Prostate gland (tissue), 2 donors: ENCODE measurements at regions not wholly inside any gene's neighbourhood (a gene's known extent, or its start where the extent isn't known, plus 50 kb on each side); places are given as distances from the start of the nearest gene placed in this dataset.
A peak's percentile ranks its signal among the peaks of the same experiment; 100 is the strongest.

Source experiments
- DNase-seq: peaks from one replicate; pipeline ENCODE4 v3.0.0-alpha.2; 2019; ENCODE audit warnings: low spot score
- H3K27ac ChIP-seq, 2 donors: fragments of 200-600 bp; sonication (generic); 2 replicates each; pipeline ENCODE4 v1.5.1; 2017 to 2019
- H3K27me3 ChIP-seq: fragments of 200-600 bp; sonication (generic); replicated peaks from 2 replicates; pipeline ENCODE4 v1.5.1; 2019; ENCODE audit not compliant: insufficient read depth
- H3K36me3 ChIP-seq, 2 donors: fragments of 200-600 bp; sonication (generic); 1 replicate in 1 of 2; 2 replicates in 1 of 2; pipeline versions ENCODE4 v1.5.1 to v1.8.1; 2017 to 2019
- H3K4me1 ChIP-seq: fragments of 200-600 bp; sonication (generic); replicated peaks from 2 replicates; pipeline ENCODE4 v1.5.1; 2019
- H3K4me3 ChIP-seq, 2 donors: fragments of 200-600 bp; sonication (generic); 2 replicates each; pipeline ENCODE4 v1.5.1; 2017 to 2019
- H3K9me3 ChIP-seq: fragments of 200-600 bp; sonication (generic); 2 replicates; pipeline ENCODE4 v1.5.1; 2017
- CTCF ChIP-seq, 4 experiments: fragments of 200-600 bp in 2 of 4; fragments of 450-650 bp in 2 of 4; sonication (generic) in 2 of 4; IDR thresholded peaks; 1 replicate in 3 of 4; 2 replicates in 1 of 4; pipeline ENCODE4 v1.5.1; 2016 to 2019; ENCODE audit warnings: antibody characterized with exemption in 4 of 4, mild to moderate bottlenecking in 2 of 4, moderate library complexity in 2 of 4
- POLR2A ChIP-seq: fragments of 450-650 bp; IDR thresholded peaks from one replicate; pipeline ENCODE4 v1.6.1; 2016; ENCODE audit warnings: antibody characterized with exemption, mild to moderate bottlenecking
- POLR2AphosphoS5 ChIP-seq: sonication (generic); formaldehyde crosslinking; IDR thresholded peaks from one replicate; pipeline ENCODE4 v1.6.1; 2017; ENCODE audit warnings: antibody characterized with exemption
- WGBS: methylation state at CpG from one replicate; pipeline ENCODE4 v1.1.5; 2018; 5-methylcytosine and 5-hydroxymethylcytosine counted together
- intact Hi-C: fragments of 100-400 bp; cut with DNase I; formaldehyde crosslinking; loops from one replicate; pipeline ENCODE4 v1.14.2; 2022

GRCh38 chr11:70660059-70660888 lies 261.9 kb downstream of the CTTN start:
- no peak for DNase-seq
- H3K27me3 ChIP-seq, result no peaks in the 10 kb centered on the region
- no peak overlapping the region for H3K27ac ChIP-seq
- no peaks in the 10 kb centered on the region for H3K9me3 ChIP-seq
- no peaks in the 10 kb centered on the region for H3K4me1 ChIP-seq
- WGBS, result 96% methylated on average over 14 of the region's 14 CpGs
- H3K36me3 ChIP-seq, result no peaks in the 10 kb centered on the region
- intact Hi-C loops, result no loop called here
- TF ChIP-seq POLR2AphosphoS5 (no peak), CTCF (IDR thresholded peaks at IDR 0.05) (no peak), POLR2A (no peak)
- no peak overlapping the region for H3K4me3 ChIP-seq

- H3K4me3 ChIP-seq, result no peak overlapping the region
- H3K27me3 ChIP-seq, result no peaks in the 10 kb centered on the region
- H3K9me3 ChIP-seq, result no peaks in the 10 kb centered on the region
- TF ChIP-seq CTCF (IDR thresholded peaks at IDR 0.05) (no peak), POLR2A (no peak), POLR2AphosphoS5 (no peak)
- 95% methylated on average over 11 of the region's 11 CpGs for WGBS
- no peaks in the 10 kb centered on the region for H3K4me1 ChIP-seq
- no peaks in the 10 kb centered on the region for H3K36me3 ChIP-seq
- intact Hi-C loops, result no loop called here
- H3K27ac ChIP-seq, result no peak overlapping the region
- DNase-seq, result no peak
Observed at GRCh38 chr11:70660889-70661197, 262.5 kb downstream of the CTTN start.

- intact Hi-C loops, result no loop called here
- no peak for TF ChIP-seq POLR2AphosphoS5
- no peak for TF ChIP-seq POLR2A
- TF ChIP-seq CTCF (IDR thresholded peaks at IDR 0.05), result no peak
- Histone ChIP-seq H3K36me3 (no peaks in the 10 kb centered on the region), H3K4me1 (no peaks in the 10 kb centered on the region), H3K9me3 (no peaks in the 10 kb centered on the region), H3K27ac (no peak overlapping the region), H3K4me3 (peak overlapping the region in 1 of 2 donors; percentile 3), H3K27me3 (no peaks in the 10 kb centered on the region)
- no peak for DNase-seq
- 4% methylated on average over 38 of the region's 54 CpGs for WGBS
Observed at GRCh38 chr11:70661761-70662501, 263.6 kb downstream of the CTTN start.

GRCh38 chr11:70662691-70663098 lies 264.4 kb downstream of the CTTN start:
- 42% methylated on average over 15 of the region's 15 CpGs for WGBS
- H3K27me3 ChIP-seq, result no peaks in the 10 kb centered on the region
- no peak for DNase-seq
- H3K4me3 ChIP-seq, result no peak overlapping the region
- H3K9me3 ChIP-seq, result no peaks in the 10 kb centered on the region
- H3K4me1 ChIP-seq, result no peaks in the 10 kb centered on the region
- H3K36me3 ChIP-seq, result no peaks in the 10 kb centered on the region
- TF ChIP-seq POLR2AphosphoS5 (no peak), CTCF (IDR thresholded peaks at IDR 0.05) (no peak), POLR2A (no peak)
- no peak overlapping the region for H3K27ac ChIP-seq
- intact Hi-C loops, result no loop called here

- H3K9me3 ChIP-seq, result no peaks in the 10 kb centered on the region
- no peak overlapping the region for H3K27ac ChIP-seq
- no peak for TF ChIP-seq POLR2A
- no peak for TF ChIP-seq CTCF (IDR thresholded peaks at IDR 0.05)
- no peak for TF ChIP-seq POLR2AphosphoS5
- WGBS, result 81% methylated on average over 5 of the region's 5 CpGs
- H3K4me3 ChIP-seq, result no peak overlapping the region
- intact Hi-C loops, result no loop called here
- DNase-seq, result no peak
- H3K27me3 ChIP-seq, result no peaks in the 10 kb centered on the region
- H3K4me1 ChIP-seq, result no peaks in the 10 kb centered on the region
- no peaks in the 10 kb centered on the region for H3K36me3 ChIP-seq
Observed at GRCh38 chr11:70663815-70664214, 265.5 kb downstream of the CTTN start.
